HCT116 (cell line): ENCODE measurements at regions not wholly inside any gene's neighbourhood (a gene's known extent, or its start where the extent isn't known, plus 50 kb on each side); places are given as distances from the start of the nearest gene placed in this dataset.

ENCODE experiments used
- ATAC-seq: fragments of 200-7000 bp; cut with Tn5 transposase; 2 replicates; pipeline ENCODE4 v1.9.1; 2020; ENCODE audit warnings: mild to moderate bottlenecking, moderate library complexity
- BruUV-seq: library from RNA; stranded (reverse); fragments of 400-500 nt; replicated peaks from 2 replicates; lab custom pipeline; 2021; lab: Mats Ljungman, UMichigan
- CTCF ChIA-PET: fragments of 300-600 bp; sonication (Branson Sonifier 250); formaldehyde crosslinking; loops from one replicate; lab custom pipeline; 2021; ENCODE audit warnings: antibody characterized with exemption; lab: Charles Lee
- POLR2A ChIA-PET: fragments of 300-600, 350-600 bp; sonication (Branson Sonifier 250); formaldehyde crosslinking; loops from one replicate; lab custom pipeline; 2021; ENCODE audit warnings: antibody characterized with exemption; lab: Charles Lee
- RAD21 ChIA-PET, 2 experiments: fragments of 300-600 bp; sonication (Branson Sonifier 250); formaldehyde crosslinking; loops; one replicate each; lab custom pipeline; 2023; ENCODE audit warnings: low total read pairs in 2 of 2; ENCODE audit not compliant: uncharacterized antibody in 2 of 2, unreplicated experiment in 2 of 2, low non-redundant PET in 1 of 2; lab: Charles Lee
- DNase-seq: peaks from one replicate; pipeline ENCODE4 v3.0.0-alpha.2; 2010; ENCODE audit warnings: low read depth, low spot score
- H2AFZ ChIP-seq: fragments of 200-600 bp; shearing (Covaris generic), sonication (generic); 2 replicates; pipeline ENCODE4 v1.6.1; 2017; ENCODE audit warnings: low read depth, mixed run types, mixed read lengths, antibody characterized with exemption, low read length; ENCODE audit not compliant: poor library complexity, severe bottlenecking
- H3K27ac ChIP-seq: 2 replicates; pipeline ENCODE4 v1.5.1; 2012; ENCODE audit warnings: low read depth, low read length
- H3K27me3 ChIP-seq: fragments of 200-600 bp; sonication (generic); 2 replicates; pipeline ENCODE4 v1.6.1; 2016; ENCODE audit warnings: mixed run types, low read length, mixed read lengths; ENCODE audit not compliant: insufficient read depth
- H3K36me3 ChIP-seq, 2 experiments: fragments of 200-500 bp in 1 of 2; fragments of 200-600 bp in 1 of 2; sonication (Bioruptor generic) in 1 of 2; sonication (generic) in 1 of 2; 2 replicates each; pipeline versions ENCODE4 v1.5.1 to v1.6.1; 2014 to 2016; ENCODE audit warnings: low read length in 2 of 2, inconsistent platforms in 1 of 2, mixed read lengths in 1 of 2, mixed run types in 1 of 2; ENCODE audit not compliant: insufficient read depth in 2 of 2, control insufficient read depth in 1 of 2
- H3K4me1 ChIP-seq, 2 experiments: fragments of 200-600 bp in 1 of 2; sonication (generic) in 1 of 2; 2 replicates each; pipeline versions ENCODE4 v1.5.1 to v1.6.1; 2012 to 2017; ENCODE audit warnings: low read length in 2 of 2, inconsistent platforms in 1 of 2, mild to moderate bottlenecking in 1 of 2, mixed read lengths in 1 of 2, mixed run types in 1 of 2, moderate library complexity in 1 of 2; ENCODE audit not compliant: insufficient read depth in 2 of 2, control insufficient read depth in 1 of 2
- H3K4me2 ChIP-seq: fragments of 200-600 bp; sonication (generic); 2 replicates; pipeline ENCODE4 v1.6.1; 2017; ENCODE audit warnings: mixed run types, low read length, mixed read lengths
- H3K4me3 ChIP-seq, 2 experiments: fragments of 200-600 bp in 1 of 2; sonication (generic) in 1 of 2; replicated peaks in 1 of 2; 2 replicates each; pipeline ENCODE4 v1.5.1; 2011 to 2016; ENCODE audit warnings: low read length in 2 of 2, control low read depth in 1 of 2, low read depth in 1 of 2, mild to moderate bottlenecking in 1 of 2, mixed read lengths in 1 of 2, mixed run types in 1 of 2
- H3K79me2 ChIP-seq: fragments of 200-600 bp; sonication (generic); 2 replicates; pipeline ENCODE4 v1.6.1; 2017; ENCODE audit warnings: mild to moderate bottlenecking, mixed run types, low read length, moderate library complexity, mixed read lengths; ENCODE audit not compliant: insufficient read depth
- H3K9ac ChIP-seq: fragments of 200-600 bp; sonication (generic); 2 replicates; pipeline ENCODE4 v1.6.1; 2016; ENCODE audit warnings: low read length, mixed read lengths
- H3K9me2 ChIP-seq: fragments of 200-600 bp; sonication (generic), shearing (Covaris generic); 2 replicates; pipeline ENCODE4 v1.6.1; 2017; ENCODE audit warnings: mixed run types, mild to moderate bottlenecking, moderate library complexity; ENCODE audit not compliant: insufficient read depth
- H3K9me3 ChIP-seq, 2 experiments: fragments of 200-500 bp in 1 of 2; fragments of 200-600 bp in 1 of 2; sonication (Bioruptor generic) in 1 of 2; sonication (generic) in 1 of 2; 2 replicates each; pipeline ENCODE4 v1.6.1; 2014 to 2017; ENCODE audit warnings: low read length in 2 of 2, mixed read lengths in 2 of 2, inconsistent platforms in 1 of 2, low read depth in 1 of 2, mild to moderate bottlenecking in 1 of 2, mixed run types in 1 of 2, moderate library complexity in 1 of 2; ENCODE audit not compliant: control insufficient read depth in 1 of 2, insufficient read depth in 1 of 2
- H4K20me1 ChIP-seq: fragments of 200-600 bp; sonication (generic), shearing (Covaris generic); 2 replicates; pipeline ENCODE4 v1.6.1; 2017; ENCODE audit warnings: mixed run types, mild to moderate bottlenecking, moderate library complexity; ENCODE audit not compliant: insufficient read depth
- CBX3 ChIP-seq: IDR thresholded peaks from 2 replicates; pipeline ENCODE4 v1.6.1; 2012; ENCODE audit warnings: low read depth
- EGR1 ChIP-seq: IDR thresholded peaks from 2 replicates; pipeline ENCODE4 v1.6.1; 2012; ENCODE audit warnings: low read depth
- ELF1 ChIP-seq: IDR thresholded peaks from 2 replicates; pipeline ENCODE4 v1.6.1; 2012; ENCODE audit warnings: low read depth, borderline replicate concordance
- EZH2 ChIP-seq: fragments of 200-600 bp; sonication (generic); IDR thresholded peaks from 2 replicates; pipeline ENCODE4 v1.6.1; 2017; ENCODE audit warnings: antibody characterized with exemption, mixed run types
- FOSL1 ChIP-seq: IDR thresholded peaks from 2 replicates; pipeline ENCODE4 v1.6.1; 2012; ENCODE audit warnings: low read depth
- JUND ChIP-seq: IDR thresholded peaks from 2 replicates; pipeline ENCODE4 v1.6.1; 2012
- POLR2A ChIP-seq: IDR thresholded peaks from 2 replicates; pipeline ENCODE4 v1.7.0; 2011; ENCODE audit warnings: borderline replicate concordance; ENCODE audit not compliant: insufficient read depth, insufficient read length; ENCODE audit errors: extremely low read depth
- POLR2AphosphoS5 ChIP-seq: IDR thresholded peaks from 2 replicates; pipeline ENCODE4 v1.6.1; 2011; ENCODE audit warnings: mild to moderate bottlenecking, low read depth, low read length, moderate library complexity
- RAD21 ChIP-seq: IDR thresholded peaks from 2 replicates; pipeline ENCODE4 v1.6.1; 2012; ENCODE audit warnings: low read depth, mild to moderate bottlenecking
- SIN3A ChIP-seq: IDR thresholded peaks from 2 replicates; pipeline ENCODE4 v1.6.1; 2012; ENCODE audit warnings: low read depth
- SRF ChIP-seq: IDR thresholded peaks from 2 replicates; pipeline ENCODE4 v1.6.1; 2012; ENCODE audit warnings: low read depth
- ZNF274 ChIP-seq: fragments of 200-500 bp; sonication (Bioruptor generic); IDR thresholded peaks from 2 replicates; pipeline ENCODE4 v1.6.1; 2014; ENCODE audit warnings: mild to moderate bottlenecking, low read depth, low read length, inconsistent platforms
- intact Hi-C: fragments of 100-400 bp; cut with micrococcal nuclease; formaldehyde crosslinking; loops from 2 replicates; pipeline ENCODE4 v1.10.0; 2022
- TF ChIP-seq, protein P1 (sequence below): IDR thresholded peaks from 2 replicates; pipeline ENCODE4 v1.6.1; 2012
- TF ChIP-seq, protein P2 (sequence below), 3 experiments: fragments of 200-600 bp in 1 of 3; sonication (generic) in 1 of 3; IDR thresholded peaks in 2 of 3; conservative IDR thresholded peaks in 1 of 3; 2 replicates each; pipeline ENCODE4 v1.5.1; 2012 to 2017; ENCODE audit warnings: low read depth in 2 of 3, low read length in 2 of 3, antibody characterized with exemption in 1 of 3, borderline replicate concordance in 1 of 3, control low read depth in 1 of 3, mild to moderate bottlenecking in 1 of 3, mixed read lengths in 1 of 3, mixed run types in 1 of 3, moderate library complexity in 1 of 3; ENCODE audit not compliant: insufficient read depth in 1 of 3
- TF ChIP-seq, protein P3 (sequence below): IDR thresholded peaks from 2 replicates; pipeline ENCODE4 v1.6.1; 2011; ENCODE audit warnings: mild to moderate bottlenecking, low read length, moderate library complexity; ENCODE audit not compliant: insufficient replicate concordance; ENCODE audit errors: extremely low read depth
- TF ChIP-seq, protein P4 (sequence below): IDR thresholded peaks from 2 replicates; pipeline ENCODE4 v1.6.1; 2012

DNA sequence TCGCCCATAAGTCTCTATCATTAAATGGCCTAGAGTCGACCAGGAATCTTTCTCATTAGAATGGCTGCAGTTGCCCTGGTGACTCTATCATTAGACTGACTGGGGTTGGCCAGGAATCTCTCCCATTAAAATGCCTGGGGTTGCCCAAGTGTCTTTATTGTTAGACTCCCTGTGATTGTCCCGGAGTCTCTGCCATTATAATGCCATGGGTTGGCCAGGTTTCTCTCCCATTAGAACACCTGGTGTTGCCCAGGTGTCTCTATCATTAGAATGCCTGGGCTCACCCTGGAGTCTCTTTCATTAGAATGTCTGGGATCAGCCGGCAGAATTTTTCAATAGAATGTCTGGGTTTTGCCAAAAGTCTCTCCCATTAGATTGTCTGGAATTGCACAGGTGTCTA is 1459.3 kb downstream of the UQCRFS1 start:
- H3K79me2 ChIP-seq: no peaks in the 10 kb centered on the region
- no peak overlapping the region for H3K4me2 ChIP-seq
- H4K20me1 ChIP-seq: no peaks in the 10 kb centered on the region
- H3K4me1 ChIP-seq: no peaks in the 10 kb centered on the region
- no peaks in the 10 kb centered on the region for H3K27me3 ChIP-seq
- no peak overlapping the region for H3K4me3 ChIP-seq
- ATAC-seq (no peak), DNase-seq (no peak)
- no peak overlapping the region for H3K27ac ChIP-seq
- intact Hi-C loops: no loop called here
- ChIA-PET POLR2A (no interaction called here), RAD21 (no interaction called here)
- H3K36me3 ChIP-seq: no peaks in the 10 kb centered on the region
- H3K9ac ChIP-seq: no peak overlapping the region
- no TSS peak for BruUV-seq
- TF ChIP-seq JUND: no peak
- no peak for TF ChIP-seq EZH2
- TF ChIP-seq, all 23 proteins: peak for 0
- H3K9me3 ChIP-seq: no peaks in the 10 kb centered on the region
- CTCF ChIA-PET: no interaction called here
- H3K9me2 ChIP-seq: no peaks in the 10 kb centered on the region
- no peak overlapping the region for H2AFZ ChIP-seq

DNA sequence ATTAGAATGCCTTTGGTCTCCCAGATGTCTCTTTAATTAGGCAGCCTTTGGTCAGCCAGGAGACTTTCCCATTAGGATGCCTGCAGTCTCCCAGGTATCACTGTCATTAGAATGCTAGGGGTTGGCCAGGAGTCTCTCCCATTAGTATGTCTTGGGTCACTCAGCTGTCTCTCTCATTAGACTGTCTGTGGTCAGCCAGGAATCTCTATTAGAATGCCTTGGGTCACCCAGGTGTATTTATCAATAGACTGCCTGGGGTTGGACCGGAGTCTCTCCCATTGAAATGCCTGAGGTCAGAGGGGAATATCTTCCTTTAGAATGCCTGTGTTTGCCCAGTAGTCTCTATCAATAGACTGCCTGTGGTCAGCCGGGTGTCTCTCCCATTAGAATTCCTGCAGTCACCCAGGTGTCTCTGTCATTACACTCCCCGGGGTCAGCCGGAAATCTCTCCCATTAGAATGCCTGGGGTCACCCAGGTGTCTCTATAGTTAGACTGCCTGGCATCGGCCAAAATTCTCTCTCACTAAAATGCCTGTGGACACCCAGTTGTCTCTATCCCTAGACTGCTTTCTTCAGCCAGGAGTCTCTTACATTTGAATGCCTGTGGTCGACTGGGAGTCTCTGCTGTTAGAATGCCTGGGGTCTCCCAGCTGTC is 1460.3 kb downstream of the UQCRFS1 start:
- no TSS peak for BruUV-seq
- Histone ChIP-seq H3K4me2 (no peak overlapping the region), H3K27ac (no peak overlapping the region), H3K9me2 (no peaks in the 10 kb centered on the region), H3K79me2 (no peaks in the 10 kb centered on the region), H3K9me3 (no peaks in the 10 kb centered on the region), H3K27me3 (no peaks in the 10 kb centered on the region), H3K36me3 (no peaks in the 10 kb centered on the region), H2AFZ (no peak overlapping the region), H4K20me1 (no peaks in the 10 kb centered on the region), H3K9ac (no peak overlapping the region), H3K4me1 (no peaks in the 10 kb centered on the region), H3K4me3 (no peak overlapping the region)
- ChIA-PET RAD21 (no interaction called here), POLR2A (no interaction called here), CTCF (no interaction called here)
- no peak for ATAC-seq
- no peak for DNase-seq
- no peak for TF ChIP-seq POLR2A
- TF ChIP-seq, protein P1, sequence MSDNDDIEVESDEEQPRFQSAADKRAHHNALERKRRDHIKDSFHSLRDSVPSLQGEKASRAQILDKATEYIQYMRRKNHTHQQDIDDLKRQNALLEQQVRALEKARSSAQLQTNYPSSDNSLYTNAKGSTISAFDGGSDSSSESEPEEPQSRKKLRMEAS: no peak
- TF ChIP-seq EGR1: no peak
- TF ChIP-seq FOSL1: no peak
- TF ChIP-seq CBX3: no peak
- no peak for TF ChIP-seq POLR2AphosphoS5
- no peak for TF ChIP-seq ELF1
- no peak for TF ChIP-seq EZH2
- TF ChIP-seq, protein P2, sequence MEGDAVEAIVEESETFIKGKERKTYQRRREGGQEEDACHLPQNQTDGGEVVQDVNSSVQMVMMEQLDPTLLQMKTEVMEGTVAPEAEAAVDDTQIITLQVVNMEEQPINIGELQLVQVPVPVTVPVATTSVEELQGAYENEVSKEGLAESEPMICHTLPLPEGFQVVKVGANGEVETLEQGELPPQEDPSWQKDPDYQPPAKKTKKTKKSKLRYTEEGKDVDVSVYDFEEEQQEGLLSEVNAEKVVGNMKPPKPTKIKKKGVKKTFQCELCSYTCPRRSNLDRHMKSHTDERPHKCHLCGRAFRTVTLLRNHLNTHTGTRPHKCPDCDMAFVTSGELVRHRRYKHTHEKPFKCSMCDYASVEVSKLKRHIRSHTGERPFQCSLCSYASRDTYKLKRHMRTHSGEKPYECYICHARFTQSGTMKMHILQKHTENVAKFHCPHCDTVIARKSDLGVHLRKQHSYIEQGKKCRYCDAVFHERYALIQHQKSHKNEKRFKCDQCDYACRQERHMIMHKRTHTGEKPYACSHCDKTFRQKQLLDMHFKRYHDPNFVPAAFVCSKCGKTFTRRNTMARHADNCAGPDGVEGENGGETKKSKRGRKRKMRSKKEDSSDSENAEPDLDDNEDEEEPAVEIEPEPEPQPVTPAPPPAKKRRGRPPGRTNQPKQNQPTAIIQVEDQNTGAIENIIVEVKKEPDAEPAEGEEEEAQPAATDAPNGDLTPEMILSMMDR (IDR thresholded peaks at IDR 0.05 in 2 of 3, conservative IDR thresholded peaks at IDR 0.05 in 1 of 3; ENCODE audit: borderline replicate concordance in 1 of 3, insufficient read depth in 1 of 3, low read depth in 2 of 3, low read length in 2 of 3): no peak
- TF ChIP-seq, protein P3, sequence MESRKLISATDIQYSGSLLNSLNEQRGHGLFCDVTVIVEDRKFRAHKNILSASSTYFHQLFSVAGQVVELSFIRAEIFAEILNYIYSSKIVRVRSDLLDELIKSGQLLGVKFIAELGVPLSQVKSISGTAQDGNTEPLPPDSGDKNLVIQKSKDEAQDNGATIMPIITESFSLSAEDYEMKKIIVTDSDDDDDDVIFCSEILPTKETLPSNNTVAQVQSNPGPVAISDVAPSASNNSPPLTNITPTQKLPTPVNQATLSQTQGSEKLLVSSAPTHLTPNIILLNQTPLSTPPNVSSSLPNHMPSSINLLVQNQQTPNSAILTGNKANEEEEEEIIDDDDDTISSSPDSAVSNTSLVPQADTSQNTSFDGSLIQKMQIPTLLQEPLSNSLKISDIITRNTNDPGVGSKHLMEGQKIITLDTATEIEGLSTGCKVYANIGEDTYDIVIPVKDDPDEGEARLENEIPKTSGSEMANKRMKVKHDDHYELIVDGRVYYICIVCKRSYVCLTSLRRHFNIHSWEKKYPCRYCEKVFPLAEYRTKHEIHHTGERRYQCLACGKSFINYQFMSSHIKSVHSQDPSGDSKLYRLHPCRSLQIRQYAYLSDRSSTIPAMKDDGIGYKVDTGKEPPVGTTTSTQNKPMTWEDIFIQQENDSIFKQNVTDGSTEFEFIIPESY: no peak
- TF ChIP-seq ZNF274: no peak
- TF ChIP-seq SRF: no peak
- TF ChIP-seq, protein P4, sequence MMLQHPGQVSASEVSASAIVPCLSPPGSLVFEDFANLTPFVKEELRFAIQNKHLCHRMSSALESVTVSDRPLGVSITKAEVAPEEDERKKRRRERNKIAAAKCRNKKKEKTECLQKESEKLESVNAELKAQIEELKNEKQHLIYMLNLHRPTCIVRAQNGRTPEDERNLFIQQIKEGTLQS: no peak
- TF ChIP-seq RAD21: no peak
- TF ChIP-seq SIN3A: no peak
- TF ChIP-seq JUND: no peak
- intact Hi-C loops: no loop called here
